GM12878 (cell line): ENCODE measurements at regions not wholly inside any gene's neighbourhood (a gene's known extent, or its start where the extent isn't known, plus 50 kb on each side); places are given as distances from the start of the nearest gene placed in this dataset.

Source experiments
- ATAC-seq: fragments of 200-7000 bp; cut with Tn5 transposase; 3 replicates; pipeline ENCODE4 v1.9.1; 2020; ENCODE audit warnings: mild to moderate bottlenecking, moderate library complexity
- BruUV-seq: library from RNA; stranded (reverse); fragments of 400-500 nt; replicated peaks from 2 replicates; lab custom pipeline; 2021; lab: Mats Ljungman, UMichigan
- CTCF ChIA-PET: fragments of 300-600 bp; sonication (Branson Sonifier 250); formaldehyde crosslinking; extraction: SDS; loops from one replicate; lab custom pipeline; 2021; ENCODE audit warnings: inconsistent platforms; lab: Yijun Ruan, JAX
- POLR2A ChIA-PET: fragments of 350-600 bp; formaldehyde crosslinking; extraction: SDS; loops from one replicate; lab custom pipeline; 2021; ENCODE audit warnings: inconsistent platforms; lab: Charles Lee
- RAD21 ChIA-PET: fragments of 300-600 bp; sonication (Branson Sonifier 250); formaldehyde crosslinking; loops from one replicate; lab custom pipeline; 2023; ENCODE audit warnings: antibody characterized with exemption; ENCODE audit not compliant: unreplicated experiment; lab: Charles Lee
- SMC1A ChIA-PET: fragments of 300-600 bp; sonication (Branson Sonifier 250); formaldehyde crosslinking; loops from one replicate; lab custom pipeline; 2023; ENCODE audit not compliant: unreplicated experiment, uncharacterized antibody; lab: Charles Lee
- DNase-seq: peaks from one replicate; pipeline ENCODE4 v3.0.0-alpha.2; 2011; ENCODE audit warnings: low read depth, low spot score
- FAIRE-seq: peaks from 3 replicates; lab custom pipeline; 2011; peaks lifted over from hg19 to GRCh38; lab: Jason Lieb, UNC
- H2AFZ ChIP-seq: 2 replicates; pipeline ENCODE4 v1.6.0; 2011; ENCODE audit warnings: low read depth, low read length, control low read depth; ENCODE audit not compliant: control insufficient read depth
- H3K27ac ChIP-seq: 2 replicates; pipeline ENCODE4 v1.5.1; 2011; ENCODE audit warnings: control low read depth; ENCODE audit not compliant: control insufficient read depth, insufficient read depth
- H3K27me3 ChIP-seq, 2 experiments: replicated peaks in 1 of 2; 2 replicates each; pipeline versions ENCODE4 v1.6.0 to v1.6.1; 2011; ENCODE audit warnings: low read length in 1 of 2; ENCODE audit not compliant: control insufficient read depth in 2 of 2, insufficient read depth in 2 of 2
- H3K36me3 ChIP-seq, 2 experiments: 2 replicates each; pipeline ENCODE4 v1.5.1; 2011; ENCODE audit warnings: low read length in 1 of 2; ENCODE audit not compliant: control insufficient read depth in 2 of 2, insufficient read depth in 2 of 2
- H3K4me1 ChIP-seq: 2 replicates; pipeline ENCODE4 v1.6.1; 2011; ENCODE audit warnings: mild to moderate bottlenecking, low read length, moderate library complexity, mixed read lengths; ENCODE audit not compliant: control insufficient read depth, insufficient read depth
- H3K4me2 ChIP-seq: 2 replicates; pipeline ENCODE4 v1.6.0; 2011; ENCODE audit warnings: control low read depth; ENCODE audit not compliant: control insufficient read depth, insufficient read depth
- H3K4me3 ChIP-seq: fragments of 200-600 bp; sonication (generic); 2 replicates; pipeline ENCODE4 v1.5.1; 2016
- H3K79me2 ChIP-seq: 2 replicates; pipeline ENCODE4 v1.6.0; 2011; ENCODE audit warnings: low read length; ENCODE audit not compliant: control insufficient read depth, insufficient read depth
- H3K9ac ChIP-seq: 2 replicates; pipeline ENCODE4 v1.8.0; 2011; ENCODE audit warnings: low read length, control low read depth, mixed read lengths; ENCODE audit not compliant: control insufficient read depth, insufficient read depth
- H3K9me3 ChIP-seq: replicated peaks from 3 replicates; pipeline ENCODE4 v1.5.1; 2011; ENCODE audit warnings: mild to moderate bottlenecking, low read length; ENCODE audit not compliant: control insufficient read depth, insufficient read depth
- H4K20me1 ChIP-seq: 2 replicates; pipeline ENCODE4 v1.6.0; 2011; ENCODE audit not compliant: control insufficient read depth, insufficient read depth
- CBX5 ChIP-seq: sonication (generic); IDR thresholded peaks from 2 replicates; pipeline ENCODE4 v1.6.1; 2016; ENCODE audit warnings: low read depth, moderate library complexity, mild to moderate bottlenecking, inconsistent platforms
- IKZF1 ChIP-seq: fragments of 450-650 bp; conservative IDR thresholded peaks from 2 replicates; pipeline ENCODE4 v1.6.1; 2017; ENCODE audit warnings: antibody characterized with exemption, mild to moderate bottlenecking
- MTA3 ChIP-seq: IDR thresholded peaks from 2 replicates; pipeline ENCODE4 v1.6.1; 2012; ENCODE audit warnings: low read length, inconsistent platforms, borderline replicate concordance
- NKRF ChIP-seq: fragments of 450-650 bp; conservative IDR thresholded peaks from 2 replicates; pipeline ENCODE4 v1.6.1; 2017; ENCODE audit warnings: mild to moderate bottlenecking, moderate library complexity
- NR2C2 ChIP-seq: IDR thresholded peaks from 2 replicates; pipeline ENCODE4 v1.6.1; 2011; ENCODE audit warnings: borderline replicate concordance, low read depth; ENCODE audit not compliant: control insufficient read depth, insufficient read length
- POLR2AphosphoS2 ChIP-seq: IDR thresholded peaks from 2 replicates; pipeline ENCODE4 v1.6.1; 2011; ENCODE audit warnings: low read depth, mild to moderate bottlenecking, low read length, improper control_type of control experiment, moderate library complexity
- POLR2AphosphoS5 ChIP-seq: IDR thresholded peaks from 2 replicates; pipeline ENCODE4 v1.6.1; 2011; ENCODE audit warnings: mild to moderate bottlenecking, low read length, inconsistent platforms
- SP1 ChIP-seq: IDR thresholded peaks from one replicate; pipeline ENCODE4 v1.6.1; 2011; ENCODE audit warnings: low read depth, low read length
- SREBF2 ChIP-seq: IDR thresholded peaks from 2 replicates; pipeline ENCODE4 v1.6.1; 2012; ENCODE audit warnings: mild to moderate bottlenecking, low read length
- in situ Hi-C: fragments of 300-500 bp; cut with MboI; formaldehyde crosslinking; loops from 9 replicates; pipeline ENCODE4 v1.14.3; 2018; ENCODE audit warnings: mixed read lengths
- intact Hi-C: fragments of 100-400 bp; cut with micrococcal nuclease; formaldehyde crosslinking; loops from one replicate; pipeline ENCODE4 v1.14.2; 2022; ENCODE audit not compliant: unreplicated experiment
- TF ChIP-seq, protein P1 (sequence below): fragments of 450-650 bp; formaldehyde crosslinking; IDR thresholded peaks from 2 replicates; pipeline ENCODE4 v1.4.0; 2020; ENCODE audit warnings: mild to moderate bottlenecking, moderate library complexity
- TF ChIP-seq, protein P2 (sequence below): fragments of 450-650 bp; IDR thresholded peaks from 2 replicates; pipeline ENCODE4 v1.6.1; 2017; ENCODE audit warnings: antibody characterized with exemption, mild to moderate bottlenecking, moderate library complexity
- TF ChIP-seq, protein P3 (sequence below): IDR thresholded peaks from 2 replicates; pipeline ENCODE4 v1.6.1; 2011; ENCODE audit warnings: mild to moderate bottlenecking, low read depth, low read length, moderate library complexity; ENCODE audit not compliant: insufficient replicate concordance

DNA sequence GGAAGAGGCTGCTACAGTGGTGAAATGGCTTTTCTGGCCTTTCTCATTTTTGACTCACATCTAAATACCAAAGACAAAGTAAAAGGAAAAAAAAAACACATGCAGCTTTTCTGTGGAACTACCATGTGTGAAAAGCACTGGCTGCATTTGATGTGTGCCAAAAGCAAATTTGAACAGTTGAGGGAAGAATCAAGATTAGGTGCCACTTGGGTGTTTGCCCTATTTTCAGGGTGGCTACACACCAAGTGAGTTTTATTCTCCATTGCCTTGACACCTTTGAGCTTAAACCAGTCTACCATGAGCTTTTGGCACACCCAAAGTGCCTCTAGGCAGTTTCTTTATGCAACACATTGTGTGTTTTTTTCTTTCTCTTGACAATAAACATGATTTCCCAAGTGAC is 423.9 kb downstream of the FAM133A start:
- ATAC-seq: no peak
- ChIA-PET POLR2A (no interaction called here), SMC1A (no interaction called here), CTCF (no interaction called here), RAD21 (no interaction called here)
- intact Hi-C loops: no loop called here
- in situ Hi-C loops: no loop called here
- DNase-seq: no peak
- Histone ChIP-seq H3K9me3 (no peaks in the 10 kb centered on the region), H3K36me3 (no peaks in the 10 kb centered on the region), H3K79me2 (no peaks in the 10 kb centered on the region), H3K4me2 (no peak overlapping the region), H2AFZ (no peak overlapping the region), H3K4me3 (no peak overlapping the region), H3K27me3 (no peaks in the 10 kb centered on the region), H3K9ac (no peak overlapping the region), H4K20me1 (no peaks in the 10 kb centered on the region), H3K27ac (no peak overlapping the region), H3K4me1 (no peaks in the 10 kb centered on the region)
- FAIRE-seq: no peak
- BruUV-seq: no TSS peak
- TF ChIP-seq IKZF1: no peak
- no peak for TF ChIP-seq POLR2AphosphoS5
- TF ChIP-seq, protein P1, sequence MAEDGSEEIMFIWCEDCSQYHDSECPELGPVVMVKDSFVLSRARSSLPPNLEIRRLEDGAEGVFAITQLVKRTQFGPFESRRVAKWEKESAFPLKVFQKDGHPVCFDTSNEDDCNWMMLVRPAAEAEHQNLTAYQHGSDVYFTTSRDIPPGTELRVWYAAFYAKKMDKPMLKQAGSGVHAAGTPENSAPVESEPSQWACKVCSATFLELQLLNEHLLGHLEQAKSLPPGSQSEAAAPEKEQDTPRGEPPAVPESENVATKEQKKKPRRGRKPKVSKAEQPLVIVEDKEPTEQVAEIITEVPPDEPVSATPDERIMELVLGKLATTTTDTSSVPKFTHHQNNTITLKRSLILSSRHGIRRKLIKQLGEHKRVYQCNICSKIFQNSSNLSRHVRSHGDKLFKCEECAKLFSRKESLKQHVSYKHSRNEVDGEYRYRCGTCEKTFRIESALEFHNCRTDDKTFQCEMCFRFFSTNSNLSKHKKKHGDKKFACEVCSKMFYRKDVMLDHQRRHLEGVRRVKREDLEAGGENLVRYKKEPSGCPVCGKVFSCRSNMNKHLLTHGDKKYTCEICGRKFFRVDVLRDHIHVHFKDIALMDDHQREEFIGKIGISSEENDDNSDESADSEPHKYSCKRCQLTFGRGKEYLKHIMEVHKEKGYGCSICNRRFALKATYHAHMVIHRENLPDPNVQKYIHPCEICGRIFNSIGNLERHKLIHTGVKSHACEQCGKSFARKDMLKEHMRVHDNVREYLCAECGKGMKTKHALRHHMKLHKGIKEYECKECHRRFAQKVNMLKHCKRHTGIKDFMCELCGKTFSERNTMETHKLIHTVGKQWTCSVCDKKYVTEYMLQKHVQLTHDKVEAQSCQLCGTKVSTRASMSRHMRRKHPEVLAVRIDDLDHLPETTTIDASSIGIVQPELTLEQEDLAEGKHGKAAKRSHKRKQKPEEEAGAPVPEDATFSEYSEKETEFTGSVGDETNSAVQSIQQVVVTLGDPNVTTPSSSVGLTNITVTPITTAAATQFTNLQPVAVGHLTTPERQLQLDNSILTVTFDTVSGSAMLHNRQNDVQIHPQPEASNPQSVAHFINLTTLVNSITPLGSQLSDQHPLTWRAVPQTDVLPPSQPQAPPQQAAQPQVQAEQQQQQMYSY (CRISPR knock-in tag): no peak
- no peak for TF ChIP-seq NR2C2
- no peak for TF ChIP-seq SP1
- TF ChIP-seq SREBF2: no peak
- TF ChIP-seq, protein P2, sequence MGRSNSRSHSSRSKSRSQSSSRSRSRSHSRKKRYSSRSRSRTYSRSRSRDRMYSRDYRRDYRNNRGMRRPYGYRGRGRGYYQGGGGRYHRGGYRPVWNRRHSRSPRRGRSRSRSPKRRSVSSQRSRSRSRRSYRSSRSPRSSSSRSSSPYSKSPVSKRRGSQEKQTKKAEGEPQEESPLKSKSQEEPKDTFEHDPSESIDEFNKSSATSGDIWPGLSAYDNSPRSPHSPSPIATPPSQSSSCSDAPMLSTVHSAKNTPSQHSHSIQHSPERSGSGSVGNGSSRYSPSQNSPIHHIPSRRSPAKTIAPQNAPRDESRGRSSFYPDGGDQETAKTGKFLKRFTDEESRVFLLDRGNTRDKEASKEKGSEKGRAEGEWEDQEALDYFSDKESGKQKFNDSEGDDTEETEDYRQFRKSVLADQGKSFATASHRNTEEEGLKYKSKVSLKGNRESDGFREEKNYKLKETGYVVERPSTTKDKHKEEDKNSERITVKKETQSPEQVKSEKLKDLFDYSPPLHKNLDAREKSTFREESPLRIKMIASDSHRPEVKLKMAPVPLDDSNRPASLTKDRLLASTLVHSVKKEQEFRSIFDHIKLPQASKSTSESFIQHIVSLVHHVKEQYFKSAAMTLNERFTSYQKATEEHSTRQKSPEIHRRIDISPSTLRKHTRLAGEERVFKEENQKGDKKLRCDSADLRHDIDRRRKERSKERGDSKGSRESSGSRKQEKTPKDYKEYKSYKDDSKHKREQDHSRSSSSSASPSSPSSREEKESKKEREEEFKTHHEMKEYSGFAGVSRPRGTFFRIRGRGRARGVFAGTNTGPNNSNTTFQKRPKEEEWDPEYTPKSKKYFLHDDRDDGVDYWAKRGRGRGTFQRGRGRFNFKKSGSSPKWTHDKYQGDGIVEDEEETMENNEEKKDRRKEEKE: no peak
- TF ChIP-seq MTA3: no peak
- TF ChIP-seq POLR2AphosphoS2: no peak
- TF ChIP-seq, protein P3, sequence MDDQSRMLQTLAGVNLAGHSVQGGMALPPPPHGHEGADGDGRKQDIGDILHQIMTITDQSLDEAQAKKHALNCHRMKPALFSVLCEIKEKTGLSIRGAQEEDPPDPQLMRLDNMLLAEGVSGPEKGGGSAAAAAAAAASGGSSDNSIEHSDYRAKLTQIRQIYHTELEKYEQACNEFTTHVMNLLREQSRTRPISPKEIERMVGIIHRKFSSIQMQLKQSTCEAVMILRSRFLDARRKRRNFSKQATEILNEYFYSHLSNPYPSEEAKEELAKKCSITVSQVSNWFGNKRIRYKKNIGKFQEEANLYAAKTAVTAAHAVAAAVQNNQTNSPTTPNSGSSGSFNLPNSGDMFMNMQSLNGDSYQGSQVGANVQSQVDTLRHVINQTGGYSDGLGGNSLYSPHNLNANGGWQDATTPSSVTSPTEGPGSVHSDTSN: no peak
- no peak for TF ChIP-seq CBX5
- no peak for TF ChIP-seq NKRF
